SK-N-SH treated with all-trans-retinoic acid at 6 μM for 48 hours (cell line): ENCODE measurements at regions not wholly inside any gene's neighbourhood (a gene's known extent, or its start where the extent isn't known, plus 50 kb on each side); places are given as distances from the start of the nearest gene placed in this dataset.

ENCODE experiments used
- ATAC-seq: fragments of 200-7000 bp; cut with Tn5 transposase; 3 replicates; pipeline ENCODE4 v1.9.1; 2020; ENCODE audit warnings: mild to moderate bottlenecking, moderate library complexity
- ARNTL ChIP-seq: fragments of 450-650 bp; formaldehyde crosslinking; IDR thresholded peaks from 2 replicates; pipeline ENCODE4 v1.5.0; 2020; ENCODE audit warnings: low read depth, mild to moderate bottlenecking, moderate library complexity, borderline replicate concordance
- BACH2 ChIP-seq: fragments of 250-450 bp; sonication (Bioruptor Pico); IDR thresholded peaks from 2 replicates; pipeline ENCODE4 v1.9.0; 2021; ENCODE audit warnings: mild to moderate bottlenecking, borderline replicate concordance
- CSDC2 ChIP-seq: fragments of 250-450 bp; sonication (Bioruptor Pico); IDR thresholded peaks from 2 replicates; pipeline ENCODE4 v1.5.0; 2020; ENCODE audit warnings: mild to moderate bottlenecking, moderate library complexity
- ESRRG ChIP-seq: fragments of 250-450 bp; sonication (Bioruptor Pico); IDR thresholded peaks from 2 replicates; pipeline ENCODE4 v1.6.1; 2021; ENCODE audit warnings: mild to moderate bottlenecking
- GLIS3 ChIP-seq: fragments of 250-450 bp; sonication (Bioruptor Pico); IDR thresholded peaks from 2 replicates; pipeline ENCODE4 v1.5.0; 2020; ENCODE audit warnings: mild to moderate bottlenecking, moderate library complexity
- ISL1 ChIP-seq: fragments of 250-450 bp; sonication (Bioruptor Pico); IDR thresholded peaks from 2 replicates; pipeline ENCODE4 v2.1.2; 2022; ENCODE audit warnings: mild to moderate bottlenecking, moderate library complexity
- OSR1 ChIP-seq: fragments of 250-450 bp; sonication (Bioruptor Pico); IDR thresholded peaks from 2 replicates; pipeline ENCODE4 v1.8.0; 2022; ENCODE audit warnings: moderate library complexity, mild to moderate bottlenecking, inconsistent platforms
- PPARA ChIP-seq: fragments of 250-450 bp; sonication (Bioruptor Pico); IDR thresholded peaks from 2 replicates; pipeline ENCODE4 v1.5.0; 2020; ENCODE audit warnings: mild to moderate bottlenecking, borderline replicate concordance
- RARB ChIP-seq: fragments of 250-450 bp; sonication (Bioruptor Pico); IDR thresholded peaks from 2 replicates; pipeline ENCODE4 v1.8.0; 2021; ENCODE audit warnings: mild to moderate bottlenecking, moderate library complexity
- TCF4 ChIP-seq: fragments of 250-450 bp; sonication (Bioruptor Pico); IDR thresholded peaks from 2 replicates; pipeline ENCODE4 v1.8.0; 2021; ENCODE audit warnings: mild to moderate bottlenecking, moderate library complexity, borderline replicate concordance
- TOX ChIP-seq: fragments of 250-450 bp; sonication (Bioruptor Pico); IDR thresholded peaks from 2 replicates; pipeline ENCODE4 v1.8.0; 2021; ENCODE audit warnings: mild to moderate bottlenecking, moderate library complexity, borderline replicate concordance
- ZC3H10 ChIP-seq: fragments of 250-450 bp; sonication (Bioruptor Pico); IDR thresholded peaks from 2 replicates; pipeline ENCODE4 v1.5.1; 2021; ENCODE audit warnings: mild to moderate bottlenecking, moderate library complexity
- ZFP3 ChIP-seq: fragments of 250-450 bp; sonication (Bioruptor Pico); IDR thresholded peaks from 2 replicates; pipeline ENCODE4 v1.5.0; 2020; ENCODE audit warnings: mild to moderate bottlenecking, moderate library complexity
- ZFP30 ChIP-seq: fragments of 450-650 bp; formaldehyde crosslinking; IDR thresholded peaks from 2 replicates; pipeline ENCODE4 v1.5.0; 2022; ENCODE audit warnings: mild to moderate bottlenecking, moderate library complexity
- ZNF565 ChIP-seq: fragments of 450-650 bp; formaldehyde crosslinking; conservative IDR thresholded peaks from 2 replicates; pipeline ENCODE4 v1.5.0; 2020; ENCODE audit warnings: low read depth, mild to moderate bottlenecking, moderate library complexity
- ZNF8 ChIP-seq: fragments of 450-650 bp; formaldehyde crosslinking; IDR thresholded peaks from 2 replicates; pipeline ENCODE4 v1.5.0; 2020; ENCODE audit warnings: mild to moderate bottlenecking, moderate library complexity
- TF ChIP-seq, protein P1 (sequence below): fragments of 250-450 bp; sonication (Bioruptor Pico); IDR thresholded peaks from 2 replicates; pipeline ENCODE4 v1.5.0; 2020; ENCODE audit warnings: mild to moderate bottlenecking, moderate library complexity
- TF ChIP-seq, protein P2 (sequence below): fragments of 250-450 bp; sonication (Bioruptor Pico); IDR thresholded peaks from 2 replicates; pipeline ENCODE4 v1.5.1; 2020; ENCODE audit warnings: low read depth, mild to moderate bottlenecking, moderate library complexity
- TF ChIP-seq, protein P3 (sequence below): fragments of 250-450 bp; sonication (Bioruptor Pico); IDR thresholded peaks from 2 replicates; pipeline ENCODE4 v1.8.0; 2021; ENCODE audit warnings: low read depth, mild to moderate bottlenecking, moderate library complexity, borderline replicate concordance
- TF ChIP-seq, protein P4 (sequence below): fragments of 250-450 bp; sonication (Bioruptor Pico); IDR thresholded peaks from 2 replicates; pipeline ENCODE4 v1.8.0; 2020; ENCODE audit warnings: mild to moderate bottlenecking, moderate library complexity, borderline replicate concordance
- TF ChIP-seq, protein P5 (sequence below): fragments of 250-450 bp; sonication (Bioruptor Pico); IDR thresholded peaks from 2 replicates; pipeline ENCODE4 v1.5.1; 2021; ENCODE audit warnings: mild to moderate bottlenecking, moderate library complexity

DNA sequence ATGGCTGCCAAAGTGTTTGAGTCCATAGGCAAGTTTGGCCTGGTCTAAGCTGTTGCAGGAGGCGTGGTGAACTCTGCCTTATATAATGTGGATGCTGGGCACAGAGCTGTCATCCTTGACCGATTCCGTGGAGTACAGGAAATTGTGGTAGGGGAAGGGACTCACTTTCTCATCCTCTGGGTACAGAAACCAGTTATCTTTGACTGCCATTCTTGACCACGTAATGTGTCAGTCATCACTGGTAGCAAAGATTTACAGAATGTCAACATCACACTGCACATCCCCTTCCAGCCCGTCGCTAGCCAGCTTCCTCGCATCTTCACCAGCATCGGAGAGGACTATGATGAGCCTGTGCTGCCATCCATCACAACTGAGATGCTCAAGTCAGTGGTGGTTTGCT lies 215.8 kb upstream of the JUN start:
- no peak for ATAC-seq
- TF ChIP-seq, protein P1, sequence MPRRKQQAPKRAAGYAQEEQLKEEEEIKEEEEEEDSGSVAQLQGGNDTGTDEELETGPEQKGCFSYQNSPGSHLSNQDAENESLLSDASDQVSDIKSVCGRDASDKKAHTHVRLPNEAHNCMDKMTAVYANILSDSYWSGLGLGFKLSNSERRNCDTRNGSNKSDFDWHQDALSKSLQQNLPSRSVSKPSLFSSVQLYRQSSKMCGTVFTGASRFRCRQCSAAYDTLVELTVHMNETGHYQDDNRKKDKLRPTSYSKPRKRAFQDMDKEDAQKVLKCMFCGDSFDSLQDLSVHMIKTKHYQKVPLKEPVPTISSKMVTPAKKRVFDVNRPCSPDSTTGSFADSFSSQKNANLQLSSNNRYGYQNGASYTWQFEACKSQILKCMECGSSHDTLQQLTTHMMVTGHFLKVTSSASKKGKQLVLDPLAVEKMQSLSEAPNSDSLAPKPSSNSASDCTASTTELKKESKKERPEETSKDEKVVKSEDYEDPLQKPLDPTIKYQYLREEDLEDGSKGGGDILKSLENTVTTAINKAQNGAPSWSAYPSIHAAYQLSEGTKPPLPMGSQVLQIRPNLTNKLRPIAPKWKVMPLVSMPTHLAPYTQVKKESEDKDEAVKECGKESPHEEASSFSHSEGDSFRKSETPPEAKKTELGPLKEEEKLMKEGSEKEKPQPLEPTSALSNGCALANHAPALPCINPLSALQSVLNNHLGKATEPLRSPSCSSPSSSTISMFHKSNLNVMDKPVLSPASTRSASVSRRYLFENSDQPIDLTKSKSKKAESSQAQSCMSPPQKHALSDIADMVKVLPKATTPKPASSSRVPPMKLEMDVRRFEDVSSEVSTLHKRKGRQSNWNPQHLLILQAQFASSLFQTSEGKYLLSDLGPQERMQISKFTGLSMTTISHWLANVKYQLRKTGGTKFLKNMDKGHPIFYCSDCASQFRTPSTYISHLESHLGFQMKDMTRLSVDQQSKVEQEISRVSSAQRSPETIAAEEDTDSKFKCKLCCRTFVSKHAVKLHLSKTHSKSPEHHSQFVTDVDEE (CRISPR knock-in tag): no peak
- no peak for TF ChIP-seq GLIS3 (CRISPR knock-in tag)
- no peak for TF ChIP-seq ZNF565 (CRISPR knock-in tag)
- no peak for TF ChIP-seq BACH2 (CRISPR knock-in tag)
- no peak for TF ChIP-seq TOX
- no peak for TF ChIP-seq ZFP3
- TF ChIP-seq, protein P2, sequence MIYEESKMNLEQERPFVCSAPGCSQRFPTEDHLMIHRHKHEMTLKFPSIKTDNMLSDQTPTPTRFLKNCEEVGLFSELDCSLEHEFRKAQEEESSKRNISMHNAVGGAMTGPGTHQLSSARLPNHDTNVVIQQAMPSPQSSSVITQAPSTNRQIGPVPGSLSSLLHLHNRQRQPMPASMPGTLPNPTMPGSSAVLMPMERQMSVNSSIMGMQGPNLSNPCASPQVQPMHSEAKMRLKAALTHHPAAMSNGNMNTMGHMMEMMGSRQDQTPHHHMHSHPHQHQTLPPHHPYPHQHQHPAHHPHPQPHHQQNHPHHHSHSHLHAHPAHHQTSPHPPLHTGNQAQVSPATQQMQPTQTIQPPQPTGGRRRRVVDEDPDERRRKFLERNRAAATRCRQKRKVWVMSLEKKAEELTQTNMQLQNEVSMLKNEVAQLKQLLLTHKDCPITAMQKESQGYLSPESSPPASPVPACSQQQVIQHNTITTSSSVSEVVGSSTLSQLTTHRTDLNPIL (CRISPR knock-in tag): no peak
- no peak for TF ChIP-seq ESRRG (CRISPR knock-in tag)
- no peak for TF ChIP-seq CSDC2 (CRISPR knock-in tag)
- no peak for TF ChIP-seq ZC3H10 (CRISPR knock-in tag)
- TF ChIP-seq, protein P3, sequence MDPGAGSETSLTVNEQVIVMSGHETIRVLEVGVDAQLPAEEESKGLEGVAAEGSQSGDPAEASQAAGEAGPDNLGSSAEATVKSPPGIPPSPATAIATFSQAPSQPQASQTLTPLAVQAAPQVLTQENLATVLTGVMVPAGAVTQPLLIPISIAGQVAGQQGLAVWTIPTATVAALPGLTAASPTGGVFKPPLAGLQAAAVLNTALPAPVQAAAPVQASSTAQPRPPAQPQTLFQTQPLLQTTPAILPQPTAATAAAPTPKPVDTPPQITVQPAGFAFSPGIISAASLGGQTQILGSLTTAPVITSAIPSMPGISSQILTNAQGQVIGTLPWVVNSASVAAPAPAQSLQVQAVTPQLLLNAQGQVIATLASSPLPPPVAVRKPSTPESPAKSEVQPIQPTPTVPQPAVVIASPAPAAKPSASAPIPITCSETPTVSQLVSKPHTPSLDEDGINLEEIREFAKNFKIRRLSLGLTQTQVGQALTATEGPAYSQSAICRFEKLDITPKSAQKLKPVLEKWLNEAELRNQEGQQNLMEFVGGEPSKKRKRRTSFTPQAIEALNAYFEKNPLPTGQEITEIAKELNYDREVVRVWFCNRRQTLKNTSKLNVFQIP (CRISPR knock-in tag): no peak
- TF ChIP-seq PPARA (CRISPR knock-in tag): no peak
- no peak for TF ChIP-seq ZNF8 (CRISPR knock-in tag)
- TF ChIP-seq TCF4 (CRISPR knock-in tag): no peak
- TF ChIP-seq ISL1 (CRISPR knock-in tag): no peak
- no peak for TF ChIP-seq OSR1 (CRISPR knock-in tag)
- no peak for TF ChIP-seq ARNTL (CRISPR knock-in tag)
- TF ChIP-seq ZFP30 (CRISPR knock-in tag): no peak
- TF ChIP-seq, protein P4, sequence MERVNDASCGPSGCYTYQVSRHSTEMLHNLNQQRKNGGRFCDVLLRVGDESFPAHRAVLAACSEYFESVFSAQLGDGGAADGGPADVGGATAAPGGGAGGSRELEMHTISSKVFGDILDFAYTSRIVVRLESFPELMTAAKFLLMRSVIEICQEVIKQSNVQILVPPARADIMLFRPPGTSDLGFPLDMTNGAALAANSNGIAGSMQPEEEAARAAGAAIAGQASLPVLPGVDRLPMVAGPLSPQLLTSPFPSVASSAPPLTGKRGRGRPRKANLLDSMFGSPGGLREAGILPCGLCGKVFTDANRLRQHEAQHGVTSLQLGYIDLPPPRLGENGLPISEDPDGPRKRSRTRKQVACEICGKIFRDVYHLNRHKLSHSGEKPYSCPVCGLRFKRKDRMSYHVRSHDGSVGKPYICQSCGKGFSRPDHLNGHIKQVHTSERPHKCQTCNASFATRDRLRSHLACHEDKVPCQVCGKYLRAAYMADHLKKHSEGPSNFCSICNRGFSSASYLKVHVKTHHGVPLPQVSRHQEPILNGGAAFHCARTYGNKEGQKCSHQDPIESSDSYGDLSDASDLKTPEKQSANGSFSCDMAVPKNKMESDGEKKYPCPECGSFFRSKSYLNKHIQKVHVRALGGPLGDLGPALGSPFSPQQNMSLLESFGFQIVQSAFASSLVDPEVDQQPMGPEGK (CRISPR knock-in tag): no peak

DNA sequence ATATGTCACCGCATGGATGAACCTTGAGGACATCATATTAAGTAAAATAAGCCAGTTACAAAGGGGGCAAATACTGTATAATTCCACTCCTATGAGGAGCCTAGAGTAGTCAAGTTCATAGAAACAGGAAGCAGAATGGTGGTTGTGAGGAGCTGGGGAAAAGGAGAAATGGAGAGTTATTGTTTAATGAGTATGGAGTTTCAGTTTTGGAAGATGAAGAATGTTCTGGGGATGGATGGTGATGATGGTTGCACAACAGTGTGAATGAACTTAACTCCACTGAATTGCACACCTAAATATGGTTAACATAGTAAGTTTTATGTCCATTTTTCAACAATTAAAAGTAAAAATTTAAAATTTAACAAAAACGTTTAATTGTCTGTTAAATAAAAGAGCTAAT lies 220.9 kb upstream of the JUN start:
- no peak for ATAC-seq
- TF ChIP-seq, protein P5, sequence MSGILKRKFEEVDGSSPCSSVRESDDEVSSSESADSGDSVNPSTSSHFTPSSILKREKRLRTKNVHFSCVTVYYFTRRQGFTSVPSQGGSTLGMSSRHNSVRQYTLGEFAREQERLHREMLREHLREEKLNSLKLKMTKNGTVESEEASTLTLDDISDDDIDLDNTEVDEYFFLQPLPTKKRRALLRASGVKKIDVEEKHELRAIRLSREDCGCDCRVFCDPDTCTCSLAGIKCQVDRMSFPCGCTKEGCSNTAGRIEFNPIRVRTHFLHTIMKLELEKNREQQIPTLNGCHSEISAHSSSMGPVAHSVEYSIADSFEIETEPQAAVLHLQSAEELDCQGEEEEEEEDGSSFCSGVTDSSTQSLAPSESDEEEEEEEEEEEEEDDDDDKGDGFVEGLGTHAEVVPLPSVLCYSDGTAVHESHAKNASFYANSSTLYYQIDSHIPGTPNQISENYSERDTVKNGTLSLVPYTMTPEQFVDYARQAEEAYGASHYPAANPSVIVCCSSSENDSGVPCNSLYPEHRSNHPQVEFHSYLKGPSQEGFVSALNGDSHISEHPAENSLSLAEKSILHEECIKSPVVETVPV (CRISPR knock-in tag): no peak
- no peak for TF ChIP-seq ZC3H10 (CRISPR knock-in tag)
- TF ChIP-seq GLIS3 (CRISPR knock-in tag): no peak
- TF ChIP-seq ISL1 (CRISPR knock-in tag): no peak
- TF ChIP-seq ARNTL (CRISPR knock-in tag): no peak
- TF ChIP-seq ZNF8 (CRISPR knock-in tag): no peak
- TF ChIP-seq BACH2 (CRISPR knock-in tag): no peak
- TF ChIP-seq, protein P3 (CRISPR knock-in tag): no peak
- TF ChIP-seq, protein P2 (CRISPR knock-in tag): no peak
- TF ChIP-seq ZNF565 (CRISPR knock-in tag): no peak
- no peak for TF ChIP-seq OSR1 (CRISPR knock-in tag)
- TF ChIP-seq RARB (CRISPR knock-in tag): no peak
- no peak for TF ChIP-seq ESRRG (CRISPR knock-in tag)
- no peak for TF ChIP-seq TCF4 (CRISPR knock-in tag)
- TF ChIP-seq, protein P1 (CRISPR knock-in tag): no peak
